ENCODE measurements at regions not wholly inside any gene's neighbourhood (a gene's known extent, or its start where the extent isn't known, plus 50 kb on each side); places are given as distances from the start of the nearest gene placed in this dataset.

GRCh38 chr10:83252596-83252995 is 886.7 kb upstream of the GHITM start:
- no peak for DNase-seq

- no peak for DNase-seq
Observed at GRCh38 chr10:83253011-83253671, 886.2 kb upstream of the GHITM start.

GRCh38 chr10:83254698-83255097 is 884.6 kb upstream of the GHITM start:
- DNase-seq: no peak

GRCh38 chr10:83262434-83262833 is 876.9 kb upstream of the GHITM start:
- DNase-seq: no peak

- no peak for DNase-seq
Observed at GRCh38 chr10:83272666-83273434, 866.5 kb upstream of the GHITM start.

GRCh38 chr10:83274088-83274487 is 865.2 kb upstream of the GHITM start:
- no peak for DNase-seq

GRCh38 chr10:83276971-83277370 is 862.3 kb upstream of the GHITM start:
- DNase-seq: no peak

- DNase-seq: no peak
Observed at GRCh38 chr10:83283151-83283550, 856.2 kb upstream of the GHITM start.

- no peak for DNase-seq
Observed at GRCh38 chr10:83287374-83287773, 851.9 kb upstream of the GHITM start.

GRCh38 chr10:83289373-83289772 is 849.9 kb upstream of the GHITM start:
- no peak for DNase-seq

- DNase-seq: no peak
Observed at GRCh38 chr10:83289948-83290347, 849.4 kb upstream of the GHITM start.

- DNase-seq: no peak
Observed at GRCh38 chr10:83301732-83302131, 837.6 kb upstream of the GHITM start.

- DNase-seq: no peak
Observed at GRCh38 chr10:83302623-83303022, 836.7 kb upstream of the GHITM start.

GRCh38 chr10:83310688-83311087 is 828.6 kb upstream of the GHITM start:
- no peak for DNase-seq

- DNase-seq: no peak
Observed at GRCh38 chr10:83312570-83312969, 826.7 kb upstream of the GHITM start.

GRCh38 chr10:83332690-83333089 is 806.6 kb upstream of the GHITM start:
- DNase-seq: no peak

- no peak for DNase-seq
Observed at GRCh38 chr10:83333566-83333965, 805.7 kb upstream of the GHITM start.

- DNase-seq: no peak
Observed at GRCh38 chr10:83343676-83344075, 795.6 kb upstream of the GHITM start.

- DNase-seq: no peak
Observed at GRCh38 chr10:83346266-83346910, 792.9 kb upstream of the GHITM start.

- DNase-seq: no peak
Observed at GRCh38 chr10:83352588-83352987, 786.7 kb upstream of the GHITM start.

GRCh38 chr10:83354456-83354855 is 784.9 kb upstream of the GHITM start:
- DNase-seq: no peak

GRCh38 chr10:83357004-83357403 is 782.3 kb upstream of the GHITM start:
- DNase-seq: no peak

- DNase-seq: no peak
Observed at GRCh38 chr10:83357627-83358026, 781.7 kb upstream of the GHITM start.

- no peak for DNase-seq
Observed at GRCh38 chr10:83367036-83367435, 772.3 kb upstream of the GHITM start.

All from SHP77 (cell line).